Breast epithelium (tissue), 4 donors: ENCODE measurements at regions not wholly inside any gene's neighbourhood (a gene's known extent, or its start where the extent isn't known, plus 50 kb on each side); places are given as distances from the start of the nearest gene placed in this dataset.
"Not testable (repeated sequence)": the region's sequence is repeated elsewhere in the genome, so short reads cannot be mapped to it uniquely, and the experiment has no call there.

ENCODE experiments used
- DNase-seq, 2 donors: peaks; one replicate each; pipeline ENCODE4 v3.0.0-alpha.2; 2019; ENCODE audit warnings: low spot score in 2 of 2
- H3K27ac ChIP-seq, 2 donors: fragments of 200-600 bp; sonication (generic) in 1 of 2; one replicate each; pipeline ENCODE4 v1.5.1; 2016 to 2019; ENCODE audit warnings: mild to moderate bottlenecking in 1 of 2
- H3K27me3 ChIP-seq, 2 donors: fragments of 200-600 bp; sonication (generic) in 1 of 2; one replicate each; pipeline versions ENCODE4 v1.5.1 to v1.6.0; 2017 to 2019; ENCODE audit warnings: control low read depth in 1 of 2, mild to moderate bottlenecking in 1 of 2
- H3K36me3 ChIP-seq: fragments of 200-600 bp; one replicate; pipeline ENCODE4 v1.5.1; 2019
- H3K4me1 ChIP-seq, 2 donors: fragments of 200-600 bp; sonication (generic); one replicate each; pipeline ENCODE4 v1.5.1; 2016 to 2019; ENCODE audit warnings: control low read depth in 1 of 2
- H3K4me3 ChIP-seq, 3 donors: fragments of 200-600 bp; sonication (generic); 1 replicate in 2 of 3; 2 replicates in 1 of 3; pipeline ENCODE4 v1.5.1; 2016 to 2019; ENCODE audit warnings: mild to moderate bottlenecking in 3 of 3, moderate library complexity in 2 of 3
- H3K9me3 ChIP-seq, 2 donors: fragments of 200-600 bp; sonication (generic) in 1 of 2; one replicate each; pipeline ENCODE4 v1.5.1; 2016 to 2019; ENCODE audit warnings: control low read depth in 1 of 2
- CTCF ChIP-seq, 3 donors: fragments of 450-650 bp; IDR thresholded peaks; one replicate each; pipeline ENCODE4 v1.5.1; 2016 to 2017; ENCODE audit warnings: antibody characterized with exemption in 3 of 3, mild to moderate bottlenecking in 3 of 3, moderate library complexity in 3 of 3
- POLR2A ChIP-seq: fragments of 450-650 bp; IDR thresholded peaks from one replicate; pipeline ENCODE4 v1.6.1; 2016; ENCODE audit warnings: antibody characterized with exemption, mild to moderate bottlenecking, moderate library complexity
- POLR2AphosphoS5 ChIP-seq, 3 donors: sonication (generic); formaldehyde crosslinking; IDR thresholded peaks; one replicate each; pipeline ENCODE4 v1.6.1; 2017; ENCODE audit warnings: antibody characterized with exemption in 3 of 3
- intact Hi-C: fragments of 100-400 bp; cut with DNase I; formaldehyde crosslinking; loops from one replicate; pipeline ENCODE4 v1.15.1; 2023; ENCODE audit warnings: low total_unique reads

- Histone ChIP-seq H3K36me3 (no peaks in the 10 kb centered on the region), H3K9me3 (no peaks in the 10 kb centered on the region), H3K4me1 (no peaks in the 10 kb centered on the region), H3K27ac (no peak overlapping the region), H3K27me3 (no peaks in the 10 kb centered on the region), H3K4me3 (no peak overlapping the region)
- intact Hi-C loops = no loop called here
- no peak for TF ChIP-seq POLR2A
- TF ChIP-seq CTCF (IDR thresholded peaks at IDR 0.05) = no peak
- TF ChIP-seq POLR2AphosphoS5 (IDR thresholded peaks at IDR 0.05) = no peak
- no peak for DNase-seq
These were observed 175.3 kb upstream of the SEMA3E start for GRCh38 chr7:83824214-83824613.

- Histone ChIP-seq H3K4me1 (no peaks in the 10 kb centered on the region), H3K4me3 (no peak overlapping the region)
- no peak for TF ChIP-seq CTCF (IDR thresholded peaks at IDR 0.05)
- no peak for TF ChIP-seq POLR2A
- no peak for TF ChIP-seq POLR2AphosphoS5 (IDR thresholded peaks at IDR 0.05)
These were observed 172.9 kb upstream of the SEMA3E start for GRCh38 chr7:83821866-83822265.

GRCh38 chr7:83820641-83821040, 171.7 kb upstream of the SEMA3E start:
- Histone ChIP-seq H3K36me3 (no peaks in the 10 kb centered on the region), H3K9me3 (no peaks in the 10 kb centered on the region), H3K4me3 (no peak overlapping the region), H3K4me1 (no peaks in the 10 kb centered on the region), H3K27ac (no peak overlapping the region), H3K27me3 (no peaks in the 10 kb centered on the region)
- no peak for DNase-seq
- intact Hi-C loops = no loop called here
- TF ChIP-seq POLR2A (no peak), POLR2AphosphoS5 (IDR thresholded peaks at IDR 0.05) (no peak), CTCF (IDR thresholded peaks at IDR 0.05) (no peak)

More at GRCh38 chr7:83821866-83822265, 172.9 kb upstream of the SEMA3E start:
- intact Hi-C loops = no loop called here
- Histone ChIP-seq H3K36me3 (no peaks in the 10 kb centered on the region), H3K27me3 (no peaks in the 10 kb centered on the region), H3K9me3 (no peaks in the 10 kb centered on the region), H3K27ac (no peak overlapping the region)
- no peak for DNase-seq

GRCh38 chr7:83819911-83820310, 171.0 kb upstream of the SEMA3E start:
- no peak for DNase-seq
- H3K27ac ChIP-seq = no peak overlapping the region
- no peak for TF ChIP-seq POLR2A
- TF ChIP-seq POLR2AphosphoS5 (IDR thresholded peaks at IDR 0.05) = no peak
- TF ChIP-seq CTCF (IDR thresholded peaks at IDR 0.05) = no peak
- no peaks in the 10 kb centered on the region for H3K9me3 ChIP-seq
- H3K36me3 ChIP-seq = no peaks in the 10 kb centered on the region
- no peaks in the 10 kb centered on the region for H3K4me1 ChIP-seq
- H3K27me3 ChIP-seq = no peaks in the 10 kb centered on the region
- intact Hi-C loops = no loop called here
- H3K4me3 ChIP-seq = no peak overlapping the region

GRCh38 chr7:83814480-83814879, 165.5 kb upstream of the SEMA3E start:
- no peaks in the 10 kb centered on the region for H3K27me3 ChIP-seq
- intact Hi-C loops = no loop called here
- H3K4me3 ChIP-seq = no peak overlapping the region
- TF ChIP-seq POLR2AphosphoS5 (IDR thresholded peaks at IDR 0.05) = no peak
- TF ChIP-seq CTCF (IDR thresholded peaks at IDR 0.05) = no peak
- TF ChIP-seq POLR2A = no peak
- H3K4me1 ChIP-seq = no peaks in the 10 kb centered on the region
- no peak overlapping the region for H3K27ac ChIP-seq
- H3K9me3 ChIP-seq = peaks cover 0 to 7% of the 10 kb centered on the region in 2 donors
- DNase-seq = no peak
- no peaks in the 10 kb centered on the region for H3K36me3 ChIP-seq

GRCh38 chr7:83812563-83812962, 163.6 kb upstream of the SEMA3E start:
- intact Hi-C loops, DNase-seq, H3K27ac ChIP-seq, H3K4me1 ChIP-seq, H3K36me3 ChIP-seq, H3K4me3 ChIP-seq, H3K9me3 ChIP-seq, H3K27me3 ChIP-seq: not testable (repeated sequence)
